ENCODE measurements at regions not wholly inside any gene's neighbourhood (a gene's known extent, or its start where the extent isn't known, plus 50 kb on each side); places are given as distances from the start of the nearest gene placed in this dataset.

GRCh38 chr4:133803341-133803740 is 398.2 kb downstream of the PABPC4L start:
- TF ChIP-seq EP300 (IDR thresholded peaks at IDR 0.05) (no peak), CTCF (IDR thresholded peaks at IDR 0.05) (no peak), POLR2A (IDR thresholded peaks at IDR 0.05) (no peak), POLR2AphosphoS5 (IDR thresholded peaks at IDR 0.05) (no peak)

All from sigmoid colon (tissue), 4 donors.